ENCODE measurements at regions not wholly inside any gene's neighbourhood (a gene's known extent, or its start where the extent isn't known, plus 50 kb on each side); places are given as distances from the start of the nearest gene placed in this dataset.

DNA sequence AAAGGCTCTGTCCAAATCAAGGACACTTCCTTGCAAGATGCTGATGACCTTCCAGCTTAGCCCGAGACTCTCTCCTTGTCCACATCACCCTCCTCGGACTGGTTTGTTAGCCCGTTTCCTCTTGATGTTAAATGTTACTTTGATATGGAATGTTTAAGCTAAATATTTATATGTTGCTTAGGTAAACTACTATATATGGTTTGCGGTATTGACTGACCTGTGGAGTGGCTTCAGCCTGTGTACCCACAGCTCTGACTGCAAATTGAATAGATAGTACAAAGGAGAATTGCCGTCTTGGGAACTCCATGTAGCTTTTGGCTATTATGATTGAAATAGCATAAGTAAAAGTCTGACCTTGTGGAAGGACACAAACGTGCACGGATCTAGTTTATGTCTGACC lies 422.0 kb downstream of the YTHDC2 start:
- no peak overlapping the region for H3K4me3 ChIP-seq (ENCODE audit: low read depth, low read length)
- no peak for DNase-seq (ENCODE audit: low read depth)
- TF ChIP-seq, protein P1, sequence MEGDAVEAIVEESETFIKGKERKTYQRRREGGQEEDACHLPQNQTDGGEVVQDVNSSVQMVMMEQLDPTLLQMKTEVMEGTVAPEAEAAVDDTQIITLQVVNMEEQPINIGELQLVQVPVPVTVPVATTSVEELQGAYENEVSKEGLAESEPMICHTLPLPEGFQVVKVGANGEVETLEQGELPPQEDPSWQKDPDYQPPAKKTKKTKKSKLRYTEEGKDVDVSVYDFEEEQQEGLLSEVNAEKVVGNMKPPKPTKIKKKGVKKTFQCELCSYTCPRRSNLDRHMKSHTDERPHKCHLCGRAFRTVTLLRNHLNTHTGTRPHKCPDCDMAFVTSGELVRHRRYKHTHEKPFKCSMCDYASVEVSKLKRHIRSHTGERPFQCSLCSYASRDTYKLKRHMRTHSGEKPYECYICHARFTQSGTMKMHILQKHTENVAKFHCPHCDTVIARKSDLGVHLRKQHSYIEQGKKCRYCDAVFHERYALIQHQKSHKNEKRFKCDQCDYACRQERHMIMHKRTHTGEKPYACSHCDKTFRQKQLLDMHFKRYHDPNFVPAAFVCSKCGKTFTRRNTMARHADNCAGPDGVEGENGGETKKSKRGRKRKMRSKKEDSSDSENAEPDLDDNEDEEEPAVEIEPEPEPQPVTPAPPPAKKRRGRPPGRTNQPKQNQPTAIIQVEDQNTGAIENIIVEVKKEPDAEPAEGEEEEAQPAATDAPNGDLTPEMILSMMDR (IDR thresholded peaks at IDR 0.05; ENCODE audit: insufficient read depth, low read depth, low read length) = no peak

GRCh38 chr5:113937301-113937700 lies 423.8 kb downstream of the YTHDC2 start:
- TF ChIP-seq, protein P1 (IDR thresholded peaks at IDR 0.05; ENCODE audit: insufficient read depth, low read depth, low read length) = no peak
- DNase-seq (ENCODE audit: low read depth) = no peak
- H3K4me3 ChIP-seq (ENCODE audit: low read depth, low read length) = no peak overlapping the region

GRCh38 chr5:113939988-113940387 lies 421.9 kb upstream of the KCNN2 start:
- TF ChIP-seq, protein P1 (IDR thresholded peaks at IDR 0.05; ENCODE audit: insufficient read depth, low read depth, low read length) = no peak
- DNase-seq (ENCODE audit: low read depth) = no peak
- H3K4me3 ChIP-seq (ENCODE audit: low read depth, low read length) = no peak overlapping the region

- DNase-seq (ENCODE audit: low read depth) = no peak
- TF ChIP-seq, protein P1 (IDR thresholded peaks at IDR 0.05; ENCODE audit: insufficient read depth, low read depth, low read length) = no peak
- no peak overlapping the region for H3K4me3 ChIP-seq (ENCODE audit: low read depth, low read length)
Observed at GRCh38 chr5:113950186-113950585, 411.7 kb upstream of the KCNN2 start.

- TF ChIP-seq, protein P1 (IDR thresholded peaks at IDR 0.05; ENCODE audit: insufficient read depth, low read depth, low read length) = no peak
- H3K4me3 ChIP-seq (ENCODE audit: low read depth, low read length) = no peak overlapping the region
Observed at GRCh38 chr5:113965225-113965624, 396.6 kb upstream of the KCNN2 start.

GRCh38 chr5:113969901-113970300 lies 392.0 kb upstream of the KCNN2 start:
- TF ChIP-seq, protein P1 (IDR thresholded peaks at IDR 0.05; ENCODE audit: insufficient read depth, low read depth, low read length) = no peak
- no peak for DNase-seq (ENCODE audit: low read depth)
- H3K4me3 ChIP-seq (ENCODE audit: low read depth, low read length) = no peak overlapping the region

More at GRCh38 chr5:113965225-113965624, 396.6 kb upstream of the KCNN2 start:
- DNase-seq (ENCODE audit: low read depth) = no peak

- DNase-seq (ENCODE audit: low read depth) = no peak
Observed at GRCh38 chr5:113971454-113971853, 390.4 kb upstream of the KCNN2 start.

More at GRCh38 chr5:113971454-113971853, 390.4 kb upstream of the KCNN2 start:
- no peak overlapping the region for H3K4me3 ChIP-seq (ENCODE audit: low read depth, low read length)
- TF ChIP-seq, protein P1 (IDR thresholded peaks at IDR 0.05; ENCODE audit: insufficient read depth, low read depth, low read length) = no peak
